Heart left ventricle (tissue), 13 donors: ENCODE measurements at regions not wholly inside any gene's neighbourhood (a gene's known extent, or its start where the extent isn't known, plus 50 kb on each side); places are given as distances from the start of the nearest gene placed in this dataset.

ENCODE experiments used
- CTCF ChIP-seq, 12 donors: fragments of 200-600 bp; sonication (generic) in 4 of 12; IDR thresholded peaks; one replicate each; pipeline versions ENCODE4 v1.5.0 to v1.8.0; 2018 to 2022; ENCODE audit warnings: antibody characterized with exemption in 12 of 12, mild to moderate bottlenecking in 5 of 12
- POLR2A ChIP-seq, 2 donors: fragments of 450-650 bp; IDR thresholded peaks; one replicate each; pipeline ENCODE4 v1.6.1; 2017; ENCODE audit warnings: antibody characterized with exemption in 2 of 2, mild to moderate bottlenecking in 2 of 2, moderate library complexity in 2 of 2
- donor health status: ischemic (EF 13 %, LVEDD 7.1; RV severe dilation, severe dysfunction).
- donor health status: DM: no; HTN: yes; CAD: no.
- donor health status: DM: no; HTN: no; CAD: no.
- donor health status: ischemic (EF 25% LVEDD 6.9; RV normal size, moderate dysfunction).
- donor health status: ischemic (EF 25% LVEDD 5.7; RV mildly dilated, moderate dysfunction).
- donor health status: ischemic (EF 35%, LVEDD 5.7; RV mildly dilated, moderate dysfunction).
- donor health status: nonischemic (EF 11% LVEDD 7.7; RV severe dilation, severe dysfunction).
- donor health status: DM: yes; HTN: yes; CAD: no.
- donor health status: PGD.
- donor health status: ischemic (EF 29% LVEDD 5.4; RV normal size, mild dysfunction).
- donor health status: nonischemic (EF 23%, LVEDD 6.1; RV moderate dilation, normal function).

GRCh38 chr4:132859929-132860328, 289.2 kb upstream of the PCDH10 start:
- TF ChIP-seq CTCF (IDR thresholded peaks at IDR 0.05) (no peak), POLR2A (IDR thresholded peaks at IDR 0.05) (no peak)
